ENCODE measurements at regions not wholly inside any gene's neighbourhood (a gene's known extent, or its start where the extent isn't known, plus 50 kb on each side); places are given as distances from the start of the nearest gene placed in this dataset.
A peak's percentile ranks its signal among the peaks of the same experiment; 100 is the strongest.
"Not testable (repeated sequence)": the region's sequence is repeated elsewhere in the genome, so short reads cannot be mapped to it uniquely, and the experiment has no call there.

DNA sequence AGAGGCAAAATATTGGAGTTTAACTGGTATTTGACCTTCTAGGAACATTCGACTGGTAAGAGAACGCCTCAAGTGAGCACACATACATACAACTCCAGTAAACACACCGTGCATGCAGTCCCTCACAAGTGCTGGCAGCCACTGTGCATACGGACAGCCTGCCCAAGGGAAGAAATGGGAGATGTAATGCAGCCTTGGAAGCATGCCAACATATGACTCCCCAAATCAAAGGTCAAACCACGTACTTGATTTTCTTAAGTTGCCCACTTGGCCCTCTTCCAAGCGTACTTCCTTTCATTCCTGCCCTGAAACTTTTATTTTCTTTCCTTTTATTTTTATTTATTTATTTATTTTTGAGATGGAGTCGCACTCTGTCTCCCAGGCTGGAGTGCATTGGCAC lies 206.6 kb downstream of the SPRY1 start:
- peak; percentile 30 for DNase-seq

DNA sequence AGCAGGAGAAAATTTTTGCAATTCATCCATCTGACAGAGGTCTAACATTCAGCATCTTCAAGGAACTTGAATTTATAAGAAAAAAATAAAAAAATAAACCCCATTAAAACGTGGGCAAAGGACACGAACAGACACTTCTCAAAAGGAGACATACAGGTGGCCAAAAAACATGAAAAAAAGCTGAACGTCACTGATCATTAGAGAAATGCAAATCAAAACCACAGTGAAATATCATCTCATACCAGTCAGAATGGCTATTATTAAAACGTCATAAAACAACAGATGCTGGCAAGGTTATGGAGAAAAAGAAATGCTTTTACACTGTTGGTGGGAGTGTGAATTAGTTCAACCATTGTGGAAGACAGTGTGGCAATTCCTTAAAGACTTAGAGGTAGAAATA lies 209.2 kb downstream of the SPRY1 start:
- DNase-seq, result not testable (repeated sequence)

GRCh38 chr4:123606336-123606735 lies 209.7 kb downstream of the SPRY1 start:
- DNase-seq, result no peak

DNA sequence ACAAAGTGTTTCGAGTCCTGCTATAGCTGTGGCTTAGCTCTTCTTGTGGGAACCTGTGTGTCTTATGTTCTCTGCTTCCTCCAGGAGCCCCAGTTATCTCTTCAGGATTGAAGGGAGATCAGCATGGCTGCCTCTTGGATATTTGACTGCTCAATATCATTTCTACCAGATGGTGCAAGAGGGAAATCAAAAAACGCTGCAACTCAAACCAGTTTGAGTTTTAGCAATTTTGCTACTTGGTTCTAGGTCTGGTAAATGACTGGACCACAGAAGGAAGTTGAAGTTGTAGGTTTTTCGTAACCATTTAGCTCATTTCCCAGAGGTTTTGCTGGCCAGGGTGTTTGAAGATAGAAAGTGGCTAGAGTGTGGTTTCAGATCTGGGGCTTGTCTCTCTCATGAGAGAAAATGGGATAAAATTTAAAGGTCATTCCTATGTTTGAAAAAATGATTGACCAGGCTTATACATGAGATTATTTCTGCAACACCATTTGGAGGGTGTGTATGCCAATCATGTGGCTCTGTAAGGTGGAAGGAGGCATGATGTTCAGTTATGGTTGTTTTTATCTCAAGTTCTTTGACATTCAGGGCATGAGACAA lies 210.4 kb downstream of the SPRY1 start:
- peak; percentile 64 for DNase-seq

- DNase-seq, result no peak
Measured at GRCh38 chr4:123609829-123610228, 213.2 kb downstream of the SPRY1 start.

GRCh38 chr4:123613586-123614344 lies 217.2 kb downstream of the SPRY1 start:
- no peak for DNase-seq

DNA sequence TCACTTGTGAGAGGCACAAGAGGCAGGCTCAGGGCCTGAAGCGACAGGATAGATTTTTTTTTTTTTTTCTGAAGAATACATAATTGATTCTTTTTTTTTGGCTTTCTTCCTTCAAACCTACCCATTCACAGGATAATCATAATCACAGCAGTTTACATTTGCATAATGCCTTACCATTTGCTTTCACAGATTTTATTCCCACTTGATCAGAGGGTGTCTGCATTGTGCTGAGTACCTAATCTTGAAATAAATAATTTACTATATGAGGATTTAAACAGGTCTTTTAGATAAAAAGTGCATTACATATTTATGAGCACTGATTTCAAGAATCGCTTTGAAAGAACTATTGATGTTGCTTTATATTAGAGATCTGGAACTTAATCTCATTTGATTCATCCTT lies 219.3 kb downstream of the SPRY1 start:
- no peak for DNase-seq

DNA sequence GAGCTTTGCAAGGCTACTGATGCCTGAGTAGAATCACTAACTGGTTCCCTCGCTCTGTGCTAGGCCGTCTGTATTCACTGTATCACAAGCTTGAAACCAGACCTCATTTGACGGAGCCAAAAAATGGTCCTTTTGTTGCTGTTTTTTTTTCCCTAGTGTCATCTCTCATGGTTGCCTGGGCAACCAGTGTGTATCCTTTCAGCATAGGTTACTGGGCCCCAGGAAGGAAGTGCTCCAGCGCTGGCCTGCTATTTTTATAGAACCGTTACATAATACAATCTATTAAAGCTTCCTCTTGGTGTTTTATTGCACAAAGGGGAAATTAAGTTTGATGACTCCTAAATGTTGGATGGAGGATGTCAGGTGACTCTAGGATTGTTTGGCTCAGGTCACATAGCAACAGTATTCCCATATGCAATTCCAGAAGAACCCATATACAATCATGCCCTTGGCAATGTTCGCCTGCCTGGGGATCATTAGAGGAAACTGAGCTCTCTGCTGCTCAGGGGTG lies 220.4 kb downstream of the SPRY1 start:
- DNase-seq, result peak; percentile 66

GRCh38 chr4:123617791-123618190 lies 221.2 kb downstream of the SPRY1 start:
- no peak for DNase-seq

DNA sequence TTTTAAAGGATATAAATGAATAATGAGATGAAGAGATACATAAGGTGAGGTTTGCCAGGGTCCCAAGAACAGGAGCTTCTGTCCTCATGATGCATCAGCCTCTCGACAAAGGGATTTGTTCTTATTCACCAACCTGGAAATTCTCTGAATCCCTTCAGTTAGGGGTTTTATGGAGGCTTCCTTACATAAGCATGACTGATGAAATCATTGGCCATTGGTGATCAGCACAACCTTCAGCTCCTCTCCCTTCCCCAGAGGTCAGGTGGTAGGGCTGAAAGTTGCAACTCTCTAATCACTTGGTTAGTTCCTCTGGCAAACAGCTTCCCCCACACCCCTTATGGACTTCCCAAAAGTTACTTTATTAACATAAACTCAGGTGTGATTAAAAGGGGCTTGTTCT lies 222.0 kb downstream of the SPRY1 start:
- DNase-seq, result peak; percentile 30

- DNase-seq, result no peak
Measured at GRCh38 chr4:123619326-123619725, 222.7 kb downstream of the SPRY1 start.

DNA sequence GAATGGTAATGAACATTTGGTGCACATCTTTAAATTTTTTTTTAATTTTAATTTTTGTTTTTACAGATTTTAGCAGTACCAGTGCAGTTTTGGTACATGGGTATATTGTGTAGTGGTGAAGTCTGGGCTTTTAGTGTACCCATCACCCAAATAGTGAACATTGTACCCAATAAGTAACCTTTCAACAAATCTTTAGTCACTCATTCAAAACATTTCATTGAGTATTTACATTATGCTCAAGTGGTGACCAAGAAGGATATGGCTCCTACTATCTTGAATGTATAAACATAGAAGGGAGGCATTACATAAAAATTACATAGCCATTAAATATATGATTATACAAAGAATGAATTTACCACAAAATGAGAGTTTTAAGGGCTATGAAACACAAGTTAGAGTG lies 223.3 kb downstream of the SPRY1 start:
- no peak for DNase-seq

DNA sequence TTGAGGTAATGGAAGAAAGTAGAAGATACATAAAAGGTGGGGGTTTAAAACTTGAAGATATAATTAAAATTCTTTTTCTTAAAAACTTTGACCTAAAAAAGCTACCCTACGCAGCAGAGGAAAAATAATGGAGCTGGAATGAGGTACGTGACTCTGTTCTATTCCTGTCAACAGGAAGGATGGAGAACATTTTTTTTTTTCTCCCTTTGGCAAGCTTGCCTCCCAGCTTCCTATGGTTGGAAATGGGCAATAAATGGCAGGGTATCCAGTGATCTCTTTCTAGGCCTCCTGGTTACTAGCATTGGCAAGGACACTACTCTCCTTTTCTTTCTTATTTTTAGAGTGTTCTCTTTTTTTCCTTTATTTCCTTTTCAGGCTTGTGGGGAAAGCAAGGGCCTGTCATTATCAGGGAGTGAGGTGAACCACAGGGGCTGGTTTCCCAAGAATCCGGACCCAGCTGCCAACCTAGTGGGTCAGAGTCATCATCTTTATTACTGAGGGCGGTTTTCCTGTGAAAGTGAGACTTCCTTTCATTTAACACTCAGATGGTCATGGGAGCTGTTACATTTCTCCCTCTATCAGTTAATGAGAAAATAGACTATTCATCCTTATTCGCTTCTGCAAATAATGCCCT lies 224.6 kb downstream of the SPRY1 start:
- peak; percentile 67 for DNase-seq

DNA sequence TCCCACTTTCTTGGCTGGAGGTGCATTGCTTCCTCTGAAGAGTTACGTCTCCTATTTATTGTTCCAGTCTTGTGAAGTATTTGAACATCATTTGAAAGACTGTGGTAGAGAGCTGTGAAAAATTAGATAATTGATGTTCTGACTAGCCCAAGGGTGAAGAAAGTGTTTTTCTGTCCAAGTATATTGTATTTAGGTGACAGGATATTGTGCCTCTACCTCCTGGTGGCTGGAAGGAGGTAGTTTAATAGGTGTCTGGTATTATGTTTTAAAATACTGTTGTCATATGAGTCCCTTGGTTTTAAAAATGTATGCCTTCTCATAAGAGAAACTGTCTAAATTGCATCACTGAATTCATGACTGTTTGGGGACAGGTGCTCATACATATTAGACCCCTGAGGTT lies 226.0 kb downstream of the SPRY1 start:
- no peak for DNase-seq

DNA sequence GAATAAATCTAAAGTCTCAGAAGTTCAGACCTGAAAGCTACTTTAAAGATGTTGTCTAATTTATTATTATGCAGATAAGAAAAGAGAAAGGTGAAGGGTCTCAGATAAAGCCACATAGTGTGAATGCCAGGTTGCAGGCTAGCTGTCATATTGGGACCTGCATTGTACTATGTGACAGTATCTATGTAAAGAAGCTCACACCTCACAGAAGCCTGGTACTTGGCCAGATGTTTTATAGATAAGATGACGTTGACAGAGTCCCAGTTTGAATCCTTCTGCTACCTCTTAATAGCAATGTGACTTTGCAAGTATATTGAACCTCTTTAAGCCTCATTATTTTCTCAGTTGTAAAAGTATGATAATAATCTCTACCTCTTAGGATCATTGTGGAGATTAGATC lies 227.0 kb downstream of the SPRY1 start:
- DNase-seq, result no peak

DNA sequence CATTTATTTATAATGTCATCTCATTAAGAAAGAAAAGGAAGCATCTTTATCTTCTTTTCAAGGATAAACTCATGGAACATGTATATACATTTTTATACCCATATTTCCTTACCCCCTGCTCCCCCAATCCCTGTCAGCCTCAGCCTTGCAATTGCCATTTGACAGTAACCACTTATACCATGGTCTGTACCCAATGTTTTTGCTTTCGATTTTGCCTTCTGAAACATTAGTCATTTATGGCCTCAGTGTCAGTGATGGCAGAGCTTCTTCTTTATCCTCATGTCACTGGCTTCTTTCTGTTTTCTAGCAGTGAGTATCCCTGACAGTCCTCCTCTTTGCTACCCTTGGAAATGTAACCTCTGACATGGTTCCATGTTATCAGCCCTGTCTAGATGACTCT lies 228.4 kb downstream of the SPRY1 start:
- DNase-seq, result peak; percentile 55

DNA sequence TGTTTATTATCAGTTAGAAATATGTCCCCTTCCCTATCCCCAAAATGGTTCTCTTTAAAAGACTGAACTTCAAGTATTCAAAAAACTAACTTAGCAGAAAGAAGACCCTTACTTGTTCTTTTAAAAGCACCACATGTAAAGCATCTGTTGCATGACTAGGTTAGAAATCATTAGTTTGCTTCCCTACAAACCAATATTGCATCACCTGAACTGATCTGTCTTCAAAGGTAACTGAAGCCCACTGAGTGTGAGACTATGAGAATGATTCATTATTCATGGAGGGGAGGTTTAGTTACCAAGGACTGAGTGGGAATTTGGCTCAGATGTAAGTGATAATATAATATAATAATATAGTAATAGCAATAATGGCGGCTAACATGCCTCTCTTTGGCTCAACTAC lies 231.7 kb downstream of the SPRY1 start:
- no peak for DNase-seq

- no peak for DNase-seq
Measured at GRCh38 chr4:123631786-123632692, 235.4 kb downstream of the SPRY1 start.

- no peak for DNase-seq
Measured at GRCh38 chr4:123632693-123633030, 236.1 kb downstream of the SPRY1 start.

- no peak for DNase-seq
Measured at GRCh38 chr4:123638834-123639233, 242.2 kb downstream of the SPRY1 start.

- no peak for DNase-seq
Measured at GRCh38 chr4:123640271-123640670, 243.7 kb downstream of the SPRY1 start.

DNA sequence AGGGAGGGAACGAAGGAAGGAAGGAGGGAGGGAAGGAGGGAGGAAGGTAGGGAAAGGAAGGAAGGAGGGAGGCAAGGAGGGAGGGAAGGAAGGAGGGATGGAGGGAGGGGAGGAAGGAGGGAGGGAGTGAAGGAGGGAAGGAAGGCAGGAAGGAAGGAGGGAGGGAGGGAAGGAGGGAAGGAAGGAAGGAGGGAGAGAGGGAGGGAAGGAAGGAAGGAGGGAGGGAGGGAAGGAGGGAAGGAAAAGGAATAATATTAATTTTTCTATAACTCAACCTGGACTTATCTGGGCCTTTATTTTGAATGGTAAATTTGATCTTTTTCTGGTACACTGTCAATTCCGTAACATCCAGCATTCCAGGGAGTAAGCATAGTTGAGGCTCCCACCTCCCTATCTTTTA lies 244.2 kb downstream of the SPRY1 start:
- DNase-seq, result no peak

- DNase-seq, result no peak
Measured at GRCh38 chr4:123643691-123644090, 247.1 kb downstream of the SPRY1 start.
